Psoas muscle (tissue), 7 donors: ENCODE measurements at regions not wholly inside any gene's neighbourhood (a gene's known extent, or its start where the extent isn't known, plus 50 kb on each side); places are given as distances from the start of the nearest gene placed in this dataset.

Experiments
- ATAC-seq, 4 donors: fragments of 200-7000 bp; cut with Tn5 transposase; one replicate each; pipeline ENCODE4 v1.9.1; 2020; ENCODE audit warnings: moderate library complexity in 3 of 4, mild to moderate bottlenecking in 2 of 4
- DNase-seq, 2 donors: peaks; one replicate each; pipeline ENCODE4 v3.0.0-alpha.2; 2020
- H3K27ac ChIP-seq: fragments of 200-600 bp; one replicate; pipeline ENCODE4 v1.8.0; 2022
- H3K27me3 ChIP-seq, 3 donors: fragments of 200-600 bp in 1 of 3; one replicate each; pipeline versions ENCODE4 v1.6.1 to v1.8.0; 2013 to 2022; ENCODE audit warnings: low read length in 2 of 3, mild to moderate bottlenecking in 2 of 3, moderate library complexity in 1 of 3; ENCODE audit not compliant: insufficient read depth in 3 of 3
- H3K36me3 ChIP-seq, 2 donors: fragments of 200-600 bp in 1 of 2; one replicate each; pipeline versions ENCODE4 v1.6.1 to v1.8.0; 2013 to 2022; ENCODE audit warnings: low read depth in 1 of 2, mild to moderate bottlenecking in 1 of 2, moderate library complexity in 1 of 2; ENCODE audit not compliant: insufficient read depth in 1 of 2
- H3K4me1 ChIP-seq: fragments of 200-600 bp; one replicate; pipeline ENCODE4 v1.8.0; 2022
- H3K4me3 ChIP-seq: fragments of 200-600 bp; one replicate; pipeline ENCODE4 v1.8.0; 2022; ENCODE audit warnings: mild to moderate bottlenecking
- H3K9me3 ChIP-seq: fragments of 200-600 bp; one replicate; pipeline ENCODE4 v1.8.0; 2022
- WGBS, 3 donors: extraction: QIAGEN DNeasy Blood & Tissue Kit; methylation state at CpG; one replicate each; pipeline versions ENCODE4 v1.1.6 to v1.1.7; 2013; 5-methylcytosine and 5-hydroxymethylcytosine counted together
- intact Hi-C, 2 donors: fragments of 100-400 bp; cut with DNase I; formaldehyde crosslinking; loops; one replicate each; pipeline versions ENCODE4 v1.11.0 to v1.14.2; 2022
- TF ChIP-seq, protein P1 (sequence below): fragments of 200-600 bp; IDR thresholded peaks from one replicate; pipeline ENCODE4 v1.8.0; 2022; ENCODE audit warnings: antibody characterized with exemption
- donor health status: healthy with polysubstance abuse.
- donor health status: DM: no; HTN: no; CAD: no; lungs with moderate emphysema.
- donor health status: Bipolar disorder and iron deficiency.
- donor health status: healthy.
- donor health status: DM: yes; HTN: yes; CAD: no.
- donor health status: DM: no; HTN: no; CAD: no.
- donor health status: DM: yes; HTN: yes; CAD: no.

DNA sequence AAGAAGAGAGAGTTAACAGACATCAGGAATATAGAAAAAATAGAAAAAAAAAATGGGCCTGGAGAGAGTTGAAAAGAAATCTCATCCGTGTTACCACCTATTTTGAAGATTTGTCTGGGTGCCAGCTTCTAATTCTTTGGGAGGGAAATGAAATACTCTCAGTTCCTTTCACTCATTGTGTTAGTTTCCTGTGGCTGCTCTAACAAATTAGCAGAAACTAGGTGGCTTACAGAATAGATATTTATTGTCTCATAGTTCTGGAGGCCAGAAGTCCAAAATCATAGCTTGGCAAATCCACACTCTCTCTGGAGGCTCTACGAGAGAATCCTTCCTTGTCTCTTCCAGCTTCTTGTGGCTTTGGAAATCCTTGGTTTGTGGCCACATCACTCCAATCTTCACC is 225.1 kb upstream of the BTBD3 start:
- intact Hi-C loops: no loop called here
- H3K27ac ChIP-seq: no peak overlapping the region
- TF ChIP-seq, protein P1, sequence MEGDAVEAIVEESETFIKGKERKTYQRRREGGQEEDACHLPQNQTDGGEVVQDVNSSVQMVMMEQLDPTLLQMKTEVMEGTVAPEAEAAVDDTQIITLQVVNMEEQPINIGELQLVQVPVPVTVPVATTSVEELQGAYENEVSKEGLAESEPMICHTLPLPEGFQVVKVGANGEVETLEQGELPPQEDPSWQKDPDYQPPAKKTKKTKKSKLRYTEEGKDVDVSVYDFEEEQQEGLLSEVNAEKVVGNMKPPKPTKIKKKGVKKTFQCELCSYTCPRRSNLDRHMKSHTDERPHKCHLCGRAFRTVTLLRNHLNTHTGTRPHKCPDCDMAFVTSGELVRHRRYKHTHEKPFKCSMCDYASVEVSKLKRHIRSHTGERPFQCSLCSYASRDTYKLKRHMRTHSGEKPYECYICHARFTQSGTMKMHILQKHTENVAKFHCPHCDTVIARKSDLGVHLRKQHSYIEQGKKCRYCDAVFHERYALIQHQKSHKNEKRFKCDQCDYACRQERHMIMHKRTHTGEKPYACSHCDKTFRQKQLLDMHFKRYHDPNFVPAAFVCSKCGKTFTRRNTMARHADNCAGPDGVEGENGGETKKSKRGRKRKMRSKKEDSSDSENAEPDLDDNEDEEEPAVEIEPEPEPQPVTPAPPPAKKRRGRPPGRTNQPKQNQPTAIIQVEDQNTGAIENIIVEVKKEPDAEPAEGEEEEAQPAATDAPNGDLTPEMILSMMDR: no peak

DNA sequence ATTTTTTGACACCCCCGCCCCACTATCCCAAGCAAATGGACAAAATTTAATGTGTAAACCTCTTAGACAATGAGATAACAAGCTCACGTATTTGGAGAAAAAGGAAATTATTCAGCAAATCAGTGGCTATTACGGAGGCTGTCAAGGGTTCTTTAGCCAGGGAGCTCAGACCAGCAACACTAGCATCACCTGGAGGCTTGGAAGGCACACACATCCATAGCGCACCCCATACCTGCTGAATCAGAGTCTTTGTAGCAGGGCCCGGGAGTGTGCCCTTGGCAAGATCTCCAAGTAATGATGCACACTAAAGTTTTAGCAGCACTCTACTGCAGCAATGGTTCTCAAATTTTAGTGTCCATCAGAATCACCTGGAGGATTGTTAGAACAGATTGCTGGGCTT is 223.2 kb upstream of the BTBD3 start:
- DNase-seq (no peak), ATAC-seq (no peak)
- Histone ChIP-seq H3K4me1 (no peaks in the 10 kb centered on the region), H3K4me3 (no peak overlapping the region), H3K9me3 (no peaks in the 10 kb centered on the region), H3K36me3 (no peaks in the 10 kb centered on the region), H3K27me3 (no peaks in the 10 kb centered on the region), H3K27ac (no peak overlapping the region)
- WGBS, 3 donors: 91 to 97% (median 94%) methylated on average over 5 of the region's 5 CpGs
- TF ChIP-seq, protein P1: no peak
- intact Hi-C loops: no loop called here

More for the DNA sequence above, 225.1 kb upstream of the BTBD3 start:
- WGBS, 3 donors: 22 to 50% (median 25%) methylated on average over 2 of the region's 2 CpGs
- Histone ChIP-seq H3K36me3 (no peaks in the 10 kb centered on the region), H3K4me1 (no peaks in the 10 kb centered on the region), H3K27me3 (peaks cover 0 to 5% (median 3%) of the 10 kb centered on the region in 3 donors), H3K9me3 (no peaks in the 10 kb centered on the region), H3K4me3 (no peak overlapping the region)
- DNase-seq (no peak), ATAC-seq (no peak)

DNA sequence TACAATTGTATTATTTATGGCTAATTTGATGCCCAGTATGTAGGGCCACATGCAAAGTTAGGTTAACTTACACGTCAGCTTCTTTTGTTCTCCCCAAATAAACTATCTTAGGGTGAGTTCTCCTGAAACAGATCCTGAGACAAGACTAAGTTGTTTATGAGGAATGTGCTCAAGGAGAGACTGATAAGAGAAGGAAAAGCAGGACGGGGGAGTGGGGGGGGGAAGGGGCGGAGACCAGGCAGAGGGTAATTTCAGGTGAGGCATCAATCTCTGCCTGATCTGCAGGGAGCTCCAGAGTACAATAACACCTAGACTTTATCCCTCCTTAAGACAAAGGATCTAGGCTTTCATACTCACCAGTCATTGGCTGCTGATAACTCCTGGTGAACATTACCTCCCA is 220.6 kb upstream of the BTBD3 start:
- Histone ChIP-seq H3K9me3 (no peaks in the 10 kb centered on the region), H3K4me3 (no peak overlapping the region), H3K36me3 (no peaks in the 10 kb centered on the region), H3K27me3 (no peaks in the 10 kb centered on the region), H3K4me1 (no peaks in the 10 kb centered on the region), H3K27ac (no peak overlapping the region)
- WGBS, 3 donors: 89 to 94% (median 92%) methylated on average over 3 of the region's 3 CpGs
- DNase-seq (no peak), ATAC-seq (no peak)
- intact Hi-C loops: no loop called here
- TF ChIP-seq, protein P1: no peak

DNA sequence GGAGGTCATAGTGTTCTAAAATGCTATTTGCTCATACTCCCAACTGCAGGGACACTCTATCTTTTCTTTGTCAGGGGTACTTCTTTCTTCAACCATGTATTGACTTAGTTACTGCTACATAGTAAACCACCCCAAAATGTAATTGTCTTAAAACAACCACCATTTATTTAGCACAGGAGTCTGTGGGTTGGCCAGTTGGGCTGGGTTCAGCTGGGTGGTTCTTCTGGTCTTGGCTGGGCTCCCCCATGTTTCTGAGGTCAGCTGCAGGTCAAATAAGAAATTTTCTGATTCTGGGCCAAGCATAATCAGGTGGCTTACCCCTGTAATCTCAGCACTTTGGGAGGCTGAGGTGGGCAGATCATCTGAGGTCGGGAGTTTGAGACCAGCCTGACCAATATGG is 220.0 kb upstream of the BTBD3 start:
- Histone ChIP-seq H3K4me3 (no peak overlapping the region), H3K36me3 (no peaks in the 10 kb centered on the region), H3K9me3 (no peaks in the 10 kb centered on the region), H3K27ac (no peak overlapping the region), H3K4me1 (no peaks in the 10 kb centered on the region), H3K27me3 (no peaks in the 10 kb centered on the region)
- TF ChIP-seq, protein P1: no peak
- intact Hi-C loops: no loop called here
- DNase-seq: no peak
- no peak for ATAC-seq
- WGBS, 3 donors: 91 to 96% (median 93%) methylated on average over 1 of the region's 1 CpG

DNA sequence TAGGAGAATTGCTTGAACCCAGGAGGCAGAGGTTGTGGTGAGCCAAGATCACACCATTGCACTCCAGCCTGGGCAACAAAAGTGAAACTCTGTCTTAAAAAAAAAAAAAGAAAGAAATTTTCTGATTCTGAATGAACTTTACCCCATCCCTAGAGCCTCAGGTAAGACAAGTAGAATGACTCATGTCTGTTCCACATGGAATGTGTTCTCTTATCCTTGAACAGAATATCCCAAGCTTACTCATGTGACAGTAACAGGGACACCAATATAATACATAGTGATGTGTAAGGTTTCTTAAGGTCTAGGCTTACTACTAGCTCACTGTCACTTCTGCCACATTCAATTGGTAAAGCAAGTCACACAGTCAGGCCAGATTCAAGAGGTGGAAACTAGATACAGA is 219.6 kb upstream of the BTBD3 start:
- no peak for ATAC-seq
- intact Hi-C loops: no loop called here
- H3K27me3 ChIP-seq: no peaks in the 10 kb centered on the region
- TF ChIP-seq, protein P1: no peak
- no peaks in the 10 kb centered on the region for H3K4me1 ChIP-seq
- H3K9me3 ChIP-seq: no peaks in the 10 kb centered on the region
- H3K27ac ChIP-seq: no peak overlapping the region
- H3K36me3 ChIP-seq: no peaks in the 10 kb centered on the region
- no peak for DNase-seq
- H3K4me3 ChIP-seq: no peak overlapping the region
